ENCODE measurements at regions not wholly inside any gene's neighbourhood (a gene's known extent, or its start where the extent isn't known, plus 50 kb on each side); places are given as distances from the start of the nearest gene placed in this dataset.

- H3K4me3 ChIP-seq (ENCODE audit: low read depth, low read length) = no peak overlapping the region
- no peak overlapping the region for H3K27ac ChIP-seq (ENCODE audit: low read depth, low read length)
- no peak overlapping the region for H2AFZ ChIP-seq (ENCODE audit: low read length, unreplicated experiment)
- no peaks in the 10 kb centered on the region for H3K4me1 ChIP-seq (ENCODE audit: control insufficient read depth, insufficient read depth, low read length, unreplicated experiment)
- no peaks in the 10 kb centered on the region for H3K79me2 ChIP-seq (ENCODE audit: control insufficient read depth, insufficient read depth, low read length, unreplicated experiment)
- no peaks in the 10 kb centered on the region for H3K36me3 ChIP-seq (ENCODE audit: insufficient read depth, low read length)
- H3K27me3 ChIP-seq (ENCODE audit: insufficient read depth, low read length) = no peaks in the 10 kb centered on the region
These were observed 1643.8 kb downstream of the MRPL39 start for GRCh38 chr21:23963454-23963853.

GRCh38 chr21:23960769-23961168 is 1646.5 kb downstream of the MRPL39 start:
- no peak overlapping the region for H2AFZ ChIP-seq (ENCODE audit: low read length, unreplicated experiment)
- no peak overlapping the region for H3K27ac ChIP-seq (ENCODE audit: low read depth, low read length)
- no peak overlapping the region for H3K4me3 ChIP-seq (ENCODE audit: low read depth, low read length)
- no peaks in the 10 kb centered on the region for H3K36me3 ChIP-seq (ENCODE audit: insufficient read depth, low read length)
- no peaks in the 10 kb centered on the region for H3K4me1 ChIP-seq (ENCODE audit: control insufficient read depth, insufficient read depth, low read length, unreplicated experiment)
- no peaks in the 10 kb centered on the region for H3K79me2 ChIP-seq (ENCODE audit: control insufficient read depth, insufficient read depth, low read length, unreplicated experiment)
- no peaks in the 10 kb centered on the region for H3K27me3 ChIP-seq (ENCODE audit: insufficient read depth, low read length)

- H2AFZ ChIP-seq (ENCODE audit: low read length, unreplicated experiment) = no peak overlapping the region
- H3K79me2 ChIP-seq (ENCODE audit: control insufficient read depth, insufficient read depth, low read length, unreplicated experiment) = no peaks in the 10 kb centered on the region
- H3K4me3 ChIP-seq (ENCODE audit: low read depth, low read length) = no peak overlapping the region
- H3K36me3 ChIP-seq (ENCODE audit: insufficient read depth, low read length) = no peaks in the 10 kb centered on the region
- H3K27ac ChIP-seq (ENCODE audit: low read depth, low read length) = no peak overlapping the region
- no peaks in the 10 kb centered on the region for H3K4me1 ChIP-seq (ENCODE audit: control insufficient read depth, insufficient read depth, low read length, unreplicated experiment)
- no peaks in the 10 kb centered on the region for H3K27me3 ChIP-seq (ENCODE audit: insufficient read depth, low read length)
These were observed 1652.0 kb downstream of the MRPL39 start for GRCh38 chr21:23955135-23955843.

GRCh38 chr21:23952269-23952668 is 1655.0 kb downstream of the MRPL39 start:
- H3K4me3 ChIP-seq (ENCODE audit: low read depth, low read length) = no peak overlapping the region
- H2AFZ ChIP-seq (ENCODE audit: low read length, unreplicated experiment) = no peak overlapping the region
- H3K27me3 ChIP-seq (ENCODE audit: insufficient read depth, low read length) = no peaks in the 10 kb centered on the region
- H3K4me1 ChIP-seq (ENCODE audit: control insufficient read depth, insufficient read depth, low read length, unreplicated experiment) = no peaks in the 10 kb centered on the region
- H3K79me2 ChIP-seq (ENCODE audit: control insufficient read depth, insufficient read depth, low read length, unreplicated experiment) = no peaks in the 10 kb centered on the region
- H3K27ac ChIP-seq (ENCODE audit: low read depth, low read length) = no peak overlapping the region
- no peaks in the 10 kb centered on the region for H3K36me3 ChIP-seq (ENCODE audit: insufficient read depth, low read length)

GRCh38 chr21:23951251-23951650 is 1656.0 kb downstream of the MRPL39 start:
- no peaks in the 10 kb centered on the region for H3K36me3 ChIP-seq (ENCODE audit: insufficient read depth, low read length)
- H3K4me1 ChIP-seq (ENCODE audit: control insufficient read depth, insufficient read depth, low read length, unreplicated experiment) = no peaks in the 10 kb centered on the region
- no peak overlapping the region for H3K4me3 ChIP-seq (ENCODE audit: low read depth, low read length)
- H3K27me3 ChIP-seq (ENCODE audit: insufficient read depth, low read length) = no peaks in the 10 kb centered on the region
- no peaks in the 10 kb centered on the region for H3K79me2 ChIP-seq (ENCODE audit: control insufficient read depth, insufficient read depth, low read length, unreplicated experiment)
- no peak overlapping the region for H3K27ac ChIP-seq (ENCODE audit: low read depth, low read length)
- no peak overlapping the region for H2AFZ ChIP-seq (ENCODE audit: low read length, unreplicated experiment)

GRCh38 chr21:23950344-23950743 is 1656.9 kb downstream of the MRPL39 start:
- H3K4me3 ChIP-seq (ENCODE audit: low read depth, low read length) = no peak overlapping the region
- H3K27me3 ChIP-seq (ENCODE audit: insufficient read depth, low read length) = no peaks in the 10 kb centered on the region
- no peak overlapping the region for H3K27ac ChIP-seq (ENCODE audit: low read depth, low read length)
- H3K4me1 ChIP-seq (ENCODE audit: control insufficient read depth, insufficient read depth, low read length, unreplicated experiment) = no peaks in the 10 kb centered on the region
- no peaks in the 10 kb centered on the region for H3K79me2 ChIP-seq (ENCODE audit: control insufficient read depth, insufficient read depth, low read length, unreplicated experiment)
- no peak overlapping the region for H2AFZ ChIP-seq (ENCODE audit: low read length, unreplicated experiment)
- no peaks in the 10 kb centered on the region for H3K36me3 ChIP-seq (ENCODE audit: insufficient read depth, low read length)

GRCh38 chr21:23949493-23949892 is 1657.8 kb downstream of the MRPL39 start:
- no peak overlapping the region for H3K27ac ChIP-seq (ENCODE audit: low read depth, low read length)
- H3K4me3 ChIP-seq (ENCODE audit: low read depth, low read length) = no peak overlapping the region
- no peaks in the 10 kb centered on the region for H3K4me1 ChIP-seq (ENCODE audit: control insufficient read depth, insufficient read depth, low read length, unreplicated experiment)
- no peaks in the 10 kb centered on the region for H3K79me2 ChIP-seq (ENCODE audit: control insufficient read depth, insufficient read depth, low read length, unreplicated experiment)
- no peak overlapping the region for H2AFZ ChIP-seq (ENCODE audit: low read length, unreplicated experiment)
- no peaks in the 10 kb centered on the region for H3K36me3 ChIP-seq (ENCODE audit: insufficient read depth, low read length)
- no peaks in the 10 kb centered on the region for H3K27me3 ChIP-seq (ENCODE audit: insufficient read depth, low read length)

GRCh38 chr21:23939369-23940065 is 1667.8 kb downstream of the MRPL39 start:
- H3K27ac ChIP-seq (ENCODE audit: low read depth, low read length) = no peak overlapping the region
- no peaks in the 10 kb centered on the region for H3K4me1 ChIP-seq (ENCODE audit: control insufficient read depth, insufficient read depth, low read length, unreplicated experiment)
- no peak overlapping the region for H2AFZ ChIP-seq (ENCODE audit: low read length, unreplicated experiment)

GRCh38 chr21:23936991-23937390 is 1670.3 kb downstream of the MRPL39 start:
- Histone ChIP-seq H3K36me3 (ENCODE audit: insufficient read depth, low read length) (no peaks in the 10 kb centered on the region), H2AFZ (ENCODE audit: low read length, unreplicated experiment) (no peak overlapping the region), H3K4me3 (ENCODE audit: low read depth, low read length) (no peak overlapping the region), H3K27ac (ENCODE audit: low read depth, low read length) (no peak overlapping the region), H3K4me1 (ENCODE audit: control insufficient read depth, insufficient read depth, low read length, unreplicated experiment) (no peaks in the 10 kb centered on the region), H3K79me2 (ENCODE audit: control insufficient read depth, insufficient read depth, low read length, unreplicated experiment) (no peaks in the 10 kb centered on the region), H3K27me3 (ENCODE audit: insufficient read depth, low read length) (no peaks in the 10 kb centered on the region)

More at GRCh38 chr21:23939369-23940065, 1667.8 kb downstream of the MRPL39 start:
- H3K79me2 ChIP-seq (ENCODE audit: control insufficient read depth, insufficient read depth, low read length, unreplicated experiment) = no peaks in the 10 kb centered on the region
- H3K36me3 ChIP-seq (ENCODE audit: insufficient read depth, low read length) = no peaks in the 10 kb centered on the region
- no peaks in the 10 kb centered on the region for H3K27me3 ChIP-seq (ENCODE audit: insufficient read depth, low read length)
- H3K4me3 ChIP-seq (ENCODE audit: low read depth, low read length) = no peak overlapping the region

GRCh38 chr21:23936224-23936623 is 1671.1 kb downstream of the MRPL39 start:
- H3K4me1 ChIP-seq (ENCODE audit: control insufficient read depth, insufficient read depth, low read length, unreplicated experiment) = no peaks in the 10 kb centered on the region
- no peak overlapping the region for H3K4me3 ChIP-seq (ENCODE audit: low read depth, low read length)
- no peaks in the 10 kb centered on the region for H3K79me2 ChIP-seq (ENCODE audit: control insufficient read depth, insufficient read depth, low read length, unreplicated experiment)
- no peak overlapping the region for H3K27ac ChIP-seq (ENCODE audit: low read depth, low read length)
- H3K27me3 ChIP-seq (ENCODE audit: insufficient read depth, low read length) = no peaks in the 10 kb centered on the region
- no peaks in the 10 kb centered on the region for H3K36me3 ChIP-seq (ENCODE audit: insufficient read depth, low read length)
- no peak overlapping the region for H2AFZ ChIP-seq (ENCODE audit: low read length, unreplicated experiment)

GRCh38 chr21:23930565-23930964 is 1676.7 kb downstream of the MRPL39 start:
- no peaks in the 10 kb centered on the region for H3K27me3 ChIP-seq (ENCODE audit: insufficient read depth, low read length)
- H3K27ac ChIP-seq (ENCODE audit: low read depth, low read length) = no peak overlapping the region
- H3K79me2 ChIP-seq (ENCODE audit: control insufficient read depth, insufficient read depth, low read length, unreplicated experiment) = no peaks in the 10 kb centered on the region

More at GRCh38 chr21:23930565-23930964, 1676.7 kb downstream of the MRPL39 start:
- Histone ChIP-seq H3K4me1 (ENCODE audit: control insufficient read depth, insufficient read depth, low read length, unreplicated experiment) (no peaks in the 10 kb centered on the region), H2AFZ (ENCODE audit: low read length, unreplicated experiment) (no peak overlapping the region), H3K36me3 (ENCODE audit: insufficient read depth, low read length) (no peaks in the 10 kb centered on the region), H3K4me3 (ENCODE audit: low read depth, low read length) (no peak overlapping the region)

Measured in ACC112 (cell line).